GM18861 (cell line): ENCODE measurements at regions not wholly inside any gene's neighbourhood (a gene's known extent, or its start where the extent isn't known, plus 50 kb on each side); places are given as distances from the start of the nearest gene placed in this dataset.

ENCODE experiments used
- ATAC-seq: cut with Tn5 transposase; IDR thresholded peaks from one replicate; pipeline ENCODE4 v1.9.1; 2021; ENCODE audit not compliant: unreplicated experiment

DNA sequence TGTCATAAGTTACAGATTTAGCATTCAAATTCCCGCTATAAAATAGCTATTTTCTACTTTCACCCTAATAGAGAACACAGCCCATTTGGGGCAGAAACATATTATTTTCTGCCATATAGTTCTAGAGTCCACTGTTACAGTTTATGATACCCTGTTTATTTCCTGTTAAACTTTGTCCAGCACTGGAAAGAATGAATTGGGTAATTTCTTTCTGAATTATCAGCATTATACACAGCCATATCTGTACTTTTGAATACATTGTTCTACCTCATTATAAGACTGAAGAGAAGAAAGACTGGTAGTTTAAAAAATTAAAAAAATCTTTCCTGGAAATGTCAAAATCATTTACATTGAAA is 332.1 kb downstream of the DIRAS2 start:
- ATAC-seq = no peak

- no peak for ATAC-seq
These were observed 330.8 kb downstream of the DIRAS2 start for GRCh38 chr9:90311811-90312210.

GRCh38 chr9:90322296-90322695 is 320.3 kb downstream of the DIRAS2 start:
- ATAC-seq = no peak

DNA sequence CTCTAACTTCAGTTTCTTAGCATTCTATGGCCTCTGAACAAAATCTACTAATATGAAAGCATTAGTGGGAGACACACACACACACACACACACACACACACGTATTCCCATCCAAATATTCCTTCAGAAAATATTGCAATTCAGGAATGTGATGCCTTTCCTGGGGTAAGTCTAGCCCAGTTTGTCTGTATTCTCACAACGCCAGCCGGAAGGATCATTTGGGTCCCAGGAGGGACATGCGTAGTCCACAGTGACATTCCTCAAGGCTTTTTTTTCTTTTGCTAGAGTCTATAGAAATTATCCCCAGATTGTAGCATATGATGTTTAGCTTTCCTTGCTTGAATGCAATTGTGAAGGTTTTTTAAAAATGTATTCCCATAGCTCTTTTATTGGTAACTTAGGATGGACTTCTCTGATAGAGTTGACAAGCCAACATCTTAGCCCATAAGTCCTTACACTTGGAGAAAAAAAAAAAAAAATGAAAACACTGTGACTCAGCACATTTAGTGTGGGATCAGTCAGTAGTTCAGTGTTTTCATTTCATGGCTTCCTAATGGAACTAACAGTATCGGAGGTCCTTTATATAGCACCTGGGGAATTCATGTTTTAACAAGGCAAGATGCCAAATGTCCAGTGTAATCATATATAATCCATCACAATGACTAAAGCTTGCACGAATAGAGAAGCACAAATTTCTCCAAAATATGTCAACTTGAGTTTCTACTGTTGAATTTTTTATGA is 316.5 kb downstream of the DIRAS2 start:
- no peak for ATAC-seq

DNA sequence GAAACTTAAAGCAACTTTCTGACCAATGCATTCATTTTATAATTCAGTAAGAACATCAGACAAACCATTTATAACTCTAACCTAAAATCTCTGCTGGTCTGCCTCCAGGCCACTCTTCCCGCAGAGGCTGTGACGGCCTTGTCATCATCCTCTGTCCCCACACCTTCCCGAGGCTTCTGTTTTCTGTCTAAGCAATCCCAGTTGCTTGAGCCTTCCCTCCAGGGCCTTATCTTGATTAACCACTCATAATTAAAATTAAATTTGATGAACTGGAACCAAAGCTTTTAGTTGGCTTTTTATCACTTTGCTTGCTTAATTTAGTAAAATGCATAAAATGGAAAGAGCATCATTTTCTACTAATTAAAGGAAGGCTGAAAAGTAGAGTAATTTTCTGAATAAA is 312.4 kb downstream of the DIRAS2 start:
- no peak for ATAC-seq

- ATAC-seq = no peak
These were observed 310.6 kb downstream of the DIRAS2 start for GRCh38 chr9:90331826-90332575.

DNA sequence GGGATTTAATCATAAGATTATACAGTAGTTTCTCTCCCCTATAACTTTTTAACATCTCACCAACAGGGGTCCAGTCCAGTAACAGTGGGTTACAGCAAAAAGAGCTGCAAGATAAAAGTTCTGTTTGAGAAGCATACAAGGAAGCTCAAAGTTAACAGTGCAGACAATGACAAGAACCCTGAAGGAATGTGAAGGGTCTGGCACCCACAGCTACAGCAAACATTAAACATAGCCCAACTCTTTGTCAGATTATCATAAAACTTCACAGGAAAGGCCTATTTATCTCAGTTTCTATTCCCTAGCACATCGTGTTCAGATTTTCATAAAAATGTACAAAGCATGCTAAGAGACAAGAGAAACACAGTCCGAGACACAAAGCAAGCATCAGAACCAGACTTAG is 309.4 kb downstream of the DIRAS2 start:
- ATAC-seq = no peak

- ATAC-seq = no peak
These were observed 302.2 kb downstream of the DIRAS2 start for GRCh38 chr9:90340421-90340820.

DNA sequence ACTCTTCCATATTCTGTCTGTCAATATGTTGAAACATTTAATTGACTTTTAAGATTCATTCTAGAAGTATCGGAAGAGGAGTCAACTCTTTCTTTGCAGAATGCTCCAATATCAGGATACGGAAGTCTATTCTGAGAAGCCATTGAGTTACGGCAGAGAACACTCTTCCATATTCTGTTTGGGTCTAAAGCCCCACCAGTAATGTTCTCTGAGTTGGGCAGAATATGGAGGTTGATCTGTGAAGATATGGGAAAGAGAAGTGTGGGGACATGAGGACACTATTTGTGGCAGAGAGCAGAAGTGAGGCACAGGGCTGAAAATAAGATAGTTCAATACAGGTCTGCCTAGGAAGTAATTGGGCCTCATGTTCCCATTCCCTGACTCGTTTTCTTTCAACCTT is 300.0 kb downstream of the DIRAS2 start:
- no peak for ATAC-seq

DNA sequence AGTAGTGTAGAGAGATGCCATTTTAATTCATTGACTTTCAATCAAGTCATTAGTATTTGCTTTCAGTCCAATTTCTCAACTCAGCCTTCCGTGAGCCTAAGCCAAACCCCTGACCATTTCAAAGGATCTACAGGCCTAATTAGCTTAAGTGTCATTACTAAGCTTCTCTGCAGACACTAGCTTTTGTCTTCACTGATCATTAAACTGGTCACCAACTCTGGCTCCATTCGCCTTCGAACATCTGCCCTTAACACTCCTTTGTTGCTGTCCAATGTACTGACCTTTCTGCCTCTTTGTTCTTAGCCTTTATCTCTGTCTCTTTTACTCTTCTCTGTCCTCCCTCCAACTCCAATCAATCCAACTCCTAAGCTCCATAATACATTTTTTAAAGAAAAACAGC is 299.3 kb downstream of the DIRAS2 start:
- ATAC-seq = no peak

DNA sequence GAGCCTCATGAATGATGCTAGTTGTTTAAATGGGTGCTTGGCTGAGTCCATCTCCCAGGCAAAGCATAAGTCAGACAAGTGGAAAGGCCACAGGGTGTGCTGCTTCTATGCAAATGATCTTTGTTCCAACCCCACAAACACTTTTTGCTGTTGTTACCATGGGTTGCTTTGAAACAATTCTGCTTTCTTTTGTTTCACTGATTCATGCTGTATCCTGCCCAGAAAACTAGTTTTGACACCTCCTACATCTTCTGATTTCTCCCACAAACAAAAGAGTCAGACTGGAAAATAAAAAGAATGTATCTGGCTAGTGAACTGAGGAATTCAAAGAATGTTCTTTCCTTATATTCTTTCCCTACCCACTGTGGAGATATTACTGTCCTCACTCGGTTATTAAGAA is 298.6 kb downstream of the DIRAS2 start:
- ATAC-seq = no peak

- ATAC-seq = no peak
These were observed 277.0 kb downstream of the DIRAS2 start for GRCh38 chr9:90365666-90366065.

DNA sequence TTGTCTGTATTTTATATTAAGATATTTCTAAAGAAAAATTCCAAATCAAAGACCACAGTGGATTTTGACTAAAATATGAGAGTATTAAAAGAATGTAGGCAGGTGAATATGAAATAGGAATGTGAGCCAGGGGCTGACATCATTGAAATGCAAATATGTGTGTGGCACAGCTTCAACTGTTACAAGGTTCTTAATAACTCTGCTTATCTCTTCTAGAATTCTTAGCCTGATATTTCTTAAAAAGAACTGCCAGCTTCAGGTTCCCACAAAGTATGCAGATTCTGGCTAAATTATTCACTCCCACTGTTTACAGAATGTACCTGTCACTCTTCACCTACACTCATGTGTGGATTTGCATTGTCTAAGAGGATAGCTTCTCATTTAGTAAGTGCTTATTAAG is 274.4 kb downstream of the DIRAS2 start:
- no peak for ATAC-seq

- ATAC-seq = no peak
These were observed 273.7 kb downstream of the DIRAS2 start for GRCh38 chr9:90368928-90369327.

GRCh38 chr9:90379771-90380170 is 262.9 kb downstream of the DIRAS2 start:
- ATAC-seq = no peak

GRCh38 chr9:90385146-90385545 is 257.5 kb downstream of the DIRAS2 start:
- no peak for ATAC-seq

DNA sequence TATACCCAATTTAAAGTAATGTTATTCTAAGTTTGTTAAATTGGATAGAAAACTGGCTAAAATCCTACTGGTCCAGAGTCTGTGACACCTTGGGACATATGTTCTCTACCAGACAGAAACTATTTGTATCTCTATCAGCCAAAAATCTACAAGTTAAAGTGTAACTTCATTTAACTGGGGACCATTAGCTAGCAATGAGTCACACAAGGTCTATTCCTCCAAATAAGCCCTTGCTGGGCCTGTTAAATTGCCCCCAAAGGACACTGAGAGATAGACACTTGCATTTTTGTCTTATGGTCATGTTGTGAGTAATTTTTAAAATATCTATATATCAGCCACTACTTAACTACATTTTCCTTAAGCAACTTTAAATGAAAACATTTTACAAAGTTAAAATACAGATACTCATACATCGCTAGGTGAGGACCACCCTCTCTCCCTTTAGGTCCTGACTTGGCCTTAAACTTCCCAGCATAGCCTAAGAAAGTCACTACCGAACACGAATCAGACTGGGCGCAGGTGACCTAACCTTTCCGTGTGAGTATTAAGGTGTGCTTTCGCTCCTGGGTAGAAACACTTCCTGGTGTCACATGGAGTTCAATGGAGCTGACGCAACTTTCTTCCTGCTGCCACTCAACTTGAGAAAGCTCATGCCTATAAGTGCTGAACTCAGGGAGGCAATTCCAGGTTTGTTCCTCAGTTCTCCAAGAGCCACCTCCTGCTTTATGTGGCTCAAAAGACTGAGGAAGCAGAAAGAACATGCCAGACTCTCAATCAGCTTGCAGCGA is 249.1 kb downstream of the DIRAS2 start:
- no peak for ATAC-seq

DNA sequence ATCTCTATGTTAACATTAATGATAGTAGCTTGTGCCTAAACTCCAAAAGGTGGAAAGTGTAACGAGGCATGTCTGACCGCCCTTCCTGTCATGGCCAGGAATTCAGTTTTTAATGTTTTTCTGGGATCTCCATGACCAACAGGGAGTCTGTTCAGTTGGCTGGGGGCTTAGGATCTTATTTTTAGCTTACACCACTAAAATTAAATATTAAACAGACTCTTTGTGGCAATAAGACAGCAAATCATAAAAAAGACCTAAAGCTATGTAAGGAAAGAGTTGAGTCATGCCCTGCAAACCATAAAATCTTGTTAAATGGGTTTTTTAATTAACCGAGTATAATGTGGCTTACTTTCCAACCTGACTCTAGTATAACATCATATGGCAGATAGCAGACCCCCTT is 247.8 kb downstream of the DIRAS2 start:
- no peak for ATAC-seq

GRCh38 chr9:90400091-90400490 is 242.5 kb downstream of the DIRAS2 start:
- no peak for ATAC-seq

- no peak for ATAC-seq
These were observed 234.0 kb downstream of the DIRAS2 start for GRCh38 chr9:90408659-90409058.

DNA sequence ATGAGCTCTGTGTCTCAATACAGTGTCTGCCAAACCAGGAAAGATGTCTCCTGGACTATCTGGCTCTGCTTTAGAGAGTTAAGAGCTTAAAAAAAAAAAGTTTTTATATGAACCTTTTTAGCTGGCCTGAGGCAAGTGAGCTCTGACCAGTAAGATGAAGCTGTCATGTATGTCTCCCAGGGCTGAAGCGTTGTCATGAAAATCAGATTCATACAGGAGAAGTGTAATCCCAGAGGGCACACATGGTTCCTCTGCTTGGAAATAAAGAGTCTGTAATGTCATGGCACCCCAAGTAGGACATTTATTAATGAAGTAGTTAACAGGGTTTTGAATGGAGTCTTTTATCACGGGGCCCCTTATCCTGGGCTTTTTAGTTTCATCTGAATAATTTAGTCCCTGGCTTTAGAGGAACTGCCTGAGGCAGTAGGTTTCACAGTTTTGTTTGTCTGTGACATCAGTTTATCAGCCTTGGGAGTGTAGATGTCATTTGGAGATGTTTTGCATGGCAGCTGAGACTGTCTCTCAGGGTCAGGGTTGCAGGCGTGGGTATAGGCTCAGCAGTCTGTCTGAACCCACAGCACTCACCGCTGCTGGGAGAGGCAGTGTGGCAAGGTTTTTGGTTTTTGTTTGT is 223.3 kb downstream of the DIRAS2 start:
- ATAC-seq = no peak
